D721Med (cell line): ENCODE measurements at regions not wholly inside any gene's neighbourhood (a gene's known extent, or its start where the extent isn't known, plus 50 kb on each side); places are given as distances from the start of the nearest gene placed in this dataset.

ENCODE experiments used
- DNase-seq: peaks from one replicate; pipeline ENCODE4 v3.0.0; 2011; ENCODE audit warnings: low spot score; ENCODE audit not compliant: insufficient read length
- FAIRE-seq: peaks from 2 replicates; lab custom pipeline; 2011; peaks lifted over from hg19 to GRCh38; lab: Jason Lieb, UNC
- CTCF ChIP-seq: IDR thresholded peaks from 2 replicates; pipeline ENCODE4 v1.5.1; 2012; ENCODE audit warnings: mild to moderate bottlenecking, control low read depth; ENCODE audit not compliant: insufficient read depth; ENCODE audit errors: missing control alignments

- FAIRE-seq (no peak), DNase-seq (no peak)
- no peak for TF ChIP-seq CTCF
Observed at GRCh38 chr5:27381686-27382085, 343.3 kb upstream of the CDH9 start.

GRCh38 chr5:27377626-27378025, 339.2 kb upstream of the CDH9 start:
- FAIRE-seq (no peak), DNase-seq (no peak)
- TF ChIP-seq CTCF, result no peak

GRCh38 chr5:27353970-27354369, 315.6 kb upstream of the CDH9 start:
- FAIRE-seq, result no peak
- TF ChIP-seq CTCF, result no peak
- no peak for DNase-seq

GRCh38 chr5:27353540-27353939, 315.2 kb upstream of the CDH9 start:
- FAIRE-seq (no peak), DNase-seq (no peak)
- no peak for TF ChIP-seq CTCF

- DNase-seq, result no peak
- no peak for FAIRE-seq
- no peak for TF ChIP-seq CTCF
Observed at GRCh38 chr5:27341342-27341741, 303.0 kb upstream of the CDH9 start.

GRCh38 chr5:27336817-27337216, 298.4 kb upstream of the CDH9 start:
- TF ChIP-seq CTCF, result no peak
- DNase-seq (no peak), FAIRE-seq (no peak)

GRCh38 chr5:27328480-27328879, 290.1 kb upstream of the CDH9 start:
- FAIRE-seq, result no peak
- no peak for TF ChIP-seq CTCF

More at GRCh38 chr5:27328480-27328879, 290.1 kb upstream of the CDH9 start:
- no peak for DNase-seq
